ENCODE measurements at regions not wholly inside any gene's neighbourhood (a gene's known extent, or its start where the extent isn't known, plus 50 kb on each side); places are given as distances from the start of the nearest gene placed in this dataset.

DNA sequence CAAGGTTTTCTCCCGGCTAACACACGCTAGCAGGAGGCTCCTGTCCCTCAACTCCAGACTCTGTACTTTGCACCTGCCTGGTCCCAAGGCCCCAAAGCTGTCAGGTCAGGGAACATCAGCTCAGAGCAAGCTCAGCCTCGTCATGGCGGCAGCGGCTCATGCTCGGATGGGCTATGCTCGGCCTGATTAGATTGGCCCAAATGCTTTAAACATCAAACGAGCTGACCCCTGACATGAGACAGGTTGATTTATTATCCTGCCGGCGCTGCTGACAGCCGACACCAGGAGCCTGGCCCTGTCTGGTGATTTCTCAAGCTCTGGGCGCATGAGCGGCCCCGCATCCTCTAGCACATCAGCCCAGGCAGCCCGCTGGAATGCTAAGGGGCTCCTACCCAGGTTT lies 436.4 kb downstream of the EIPR1 start:
- Mint-ChIP-seq H3K9me3 (ENCODE audit: low read depth) (peaks cover 5% of the 10 kb centered on the region), H3K27me3 (peaks cover 6% of the 10 kb centered on the region), H3K4me1 (ENCODE audit: low read depth) (peaks cover 2% of the 10 kb centered on the region), H3K4me3 (ENCODE audit: low read depth) (no peak overlapping the region), H3K27ac (no peak overlapping the region), H3K36me3 (ENCODE audit: insufficient read depth) (no peaks in the 10 kb centered on the region)
- TF ChIP-seq, protein P1, sequence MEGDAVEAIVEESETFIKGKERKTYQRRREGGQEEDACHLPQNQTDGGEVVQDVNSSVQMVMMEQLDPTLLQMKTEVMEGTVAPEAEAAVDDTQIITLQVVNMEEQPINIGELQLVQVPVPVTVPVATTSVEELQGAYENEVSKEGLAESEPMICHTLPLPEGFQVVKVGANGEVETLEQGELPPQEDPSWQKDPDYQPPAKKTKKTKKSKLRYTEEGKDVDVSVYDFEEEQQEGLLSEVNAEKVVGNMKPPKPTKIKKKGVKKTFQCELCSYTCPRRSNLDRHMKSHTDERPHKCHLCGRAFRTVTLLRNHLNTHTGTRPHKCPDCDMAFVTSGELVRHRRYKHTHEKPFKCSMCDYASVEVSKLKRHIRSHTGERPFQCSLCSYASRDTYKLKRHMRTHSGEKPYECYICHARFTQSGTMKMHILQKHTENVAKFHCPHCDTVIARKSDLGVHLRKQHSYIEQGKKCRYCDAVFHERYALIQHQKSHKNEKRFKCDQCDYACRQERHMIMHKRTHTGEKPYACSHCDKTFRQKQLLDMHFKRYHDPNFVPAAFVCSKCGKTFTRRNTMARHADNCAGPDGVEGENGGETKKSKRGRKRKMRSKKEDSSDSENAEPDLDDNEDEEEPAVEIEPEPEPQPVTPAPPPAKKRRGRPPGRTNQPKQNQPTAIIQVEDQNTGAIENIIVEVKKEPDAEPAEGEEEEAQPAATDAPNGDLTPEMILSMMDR (IDR thresholded peaks at IDR 0.05; ENCODE audit: unreplicated experiment) = no peak
- DNase-seq (ENCODE audit: low spot score, unreplicated experiment) = no peak

DNA sequence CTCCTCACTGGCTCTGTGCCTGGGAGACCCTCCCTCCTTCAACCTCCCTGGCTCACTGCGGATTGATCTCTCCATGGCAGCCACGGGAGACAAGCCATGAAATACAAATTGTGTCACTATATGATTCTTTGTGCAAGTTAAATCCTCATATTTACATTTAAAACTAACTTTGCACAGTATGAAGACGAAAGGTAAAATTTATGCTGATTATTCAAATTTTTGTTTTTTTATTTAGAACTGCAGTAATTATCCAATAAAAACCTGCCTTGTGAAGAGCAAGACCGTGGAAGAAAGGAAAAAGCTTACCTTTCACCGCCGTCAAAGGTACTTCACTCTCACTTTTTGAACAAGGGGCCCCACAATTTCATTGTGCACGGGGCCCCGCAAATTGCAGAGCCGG lies 436.9 kb downstream of the EIPR1 start:
- TF ChIP-seq, protein P1 (IDR thresholded peaks at IDR 0.05; ENCODE audit: unreplicated experiment) = no peak
- H3K9me3 Mint-ChIP-seq (ENCODE audit: low read depth) = peaks cover 5% of the 10 kb centered on the region
- H3K27me3 Mint-ChIP-seq = peaks cover 6% of the 10 kb centered on the region
- peaks cover 2% of the 10 kb centered on the region for H3K4me1 Mint-ChIP-seq (ENCODE audit: low read depth)
- H3K36me3 Mint-ChIP-seq (ENCODE audit: insufficient read depth) = no peaks in the 10 kb centered on the region
- no peak overlapping the region for H3K27ac Mint-ChIP-seq
- no peak for DNase-seq (ENCODE audit: low spot score, unreplicated experiment)
- no peak overlapping the region for H3K4me3 Mint-ChIP-seq (ENCODE audit: low read depth)

DNA sequence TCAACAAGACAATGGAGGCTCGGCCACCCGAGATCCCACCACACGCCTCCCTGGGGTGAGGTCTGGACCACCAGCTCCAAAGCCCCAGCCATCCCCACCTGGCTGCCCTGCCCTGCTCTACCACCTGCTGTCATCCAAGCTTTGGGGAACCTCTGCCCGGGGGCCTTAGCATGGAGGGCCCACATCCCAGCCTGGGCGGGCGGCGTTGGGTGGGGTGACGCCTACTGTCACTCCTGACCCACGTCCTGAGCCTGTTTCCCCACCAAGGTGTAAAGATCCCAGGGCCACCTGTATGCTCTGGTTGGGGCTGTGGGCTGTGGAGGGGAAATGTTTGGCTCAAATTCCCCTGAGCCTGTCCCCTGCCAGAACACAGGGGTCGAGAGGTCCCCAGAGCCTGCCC lies 437.6 kb downstream of the EIPR1 start:
- no peak overlapping the region for H3K4me3 Mint-ChIP-seq (ENCODE audit: low read depth)
- DNase-seq (ENCODE audit: low spot score, unreplicated experiment) = no peak
- peaks cover under 1% of the 10 kb centered on the region for H3K9me3 Mint-ChIP-seq (ENCODE audit: low read depth)
- H3K27me3 Mint-ChIP-seq = peaks cover 6% of the 10 kb centered on the region
- TF ChIP-seq, protein P1 (IDR thresholded peaks at IDR 0.05; ENCODE audit: unreplicated experiment) = no peak
- no peak overlapping the region for H3K27ac Mint-ChIP-seq
- H3K4me1 Mint-ChIP-seq (ENCODE audit: low read depth) = peaks cover 2% of the 10 kb centered on the region
- no peaks in the 10 kb centered on the region for H3K36me3 Mint-ChIP-seq (ENCODE audit: insufficient read depth)

DNA sequence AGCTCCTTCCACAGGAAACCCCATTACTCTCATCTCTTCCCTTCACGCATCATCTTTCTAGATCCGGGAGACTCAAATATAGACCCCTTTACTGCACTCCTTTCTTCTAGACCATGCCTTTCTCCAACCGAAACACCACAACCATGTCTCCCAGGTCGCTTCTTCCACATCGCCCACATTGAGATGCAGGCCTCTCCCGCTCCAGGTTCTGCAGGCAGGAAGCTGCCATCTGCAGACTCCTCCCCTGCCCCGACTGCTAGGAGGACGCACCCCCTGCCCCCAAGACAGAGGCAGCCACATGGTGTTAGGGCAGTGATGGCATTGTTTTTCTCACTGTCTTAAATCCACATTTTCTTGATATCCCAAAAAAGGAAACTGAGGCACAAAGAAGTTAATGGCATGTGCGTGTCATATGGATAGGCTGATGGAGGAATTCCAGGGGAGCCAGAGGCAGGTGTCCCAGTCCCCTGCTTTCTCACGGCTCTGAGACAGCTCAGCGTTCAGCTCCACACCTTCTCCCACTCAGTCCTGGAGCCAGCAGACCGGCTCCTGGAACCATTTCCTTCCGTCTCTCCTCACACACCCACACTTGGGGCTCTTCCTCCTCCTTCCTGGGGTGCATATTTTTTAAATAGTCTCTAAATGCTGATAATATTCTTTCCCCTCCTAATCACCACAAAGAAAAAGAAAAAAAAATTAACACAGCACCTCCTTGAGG lies 438.4 kb downstream of the EIPR1 start:
- Mint-ChIP-seq H3K27me3 (peaks cover 6% of the 10 kb centered on the region), H3K4me1 (ENCODE audit: low read depth) (peaks cover 2% of the 10 kb centered on the region), H3K36me3 (ENCODE audit: insufficient read depth) (no peaks in the 10 kb centered on the region), H3K27ac (no peak overlapping the region), H3K4me3 (ENCODE audit: low read depth) (no peak overlapping the region), H3K9me3 (ENCODE audit: low read depth) (no peaks in the 10 kb centered on the region)
- TF ChIP-seq, protein P1 (IDR thresholded peaks at IDR 0.05; ENCODE audit: unreplicated experiment) = no peak
- DNase-seq (ENCODE audit: low spot score, unreplicated experiment) = no peak

DNA sequence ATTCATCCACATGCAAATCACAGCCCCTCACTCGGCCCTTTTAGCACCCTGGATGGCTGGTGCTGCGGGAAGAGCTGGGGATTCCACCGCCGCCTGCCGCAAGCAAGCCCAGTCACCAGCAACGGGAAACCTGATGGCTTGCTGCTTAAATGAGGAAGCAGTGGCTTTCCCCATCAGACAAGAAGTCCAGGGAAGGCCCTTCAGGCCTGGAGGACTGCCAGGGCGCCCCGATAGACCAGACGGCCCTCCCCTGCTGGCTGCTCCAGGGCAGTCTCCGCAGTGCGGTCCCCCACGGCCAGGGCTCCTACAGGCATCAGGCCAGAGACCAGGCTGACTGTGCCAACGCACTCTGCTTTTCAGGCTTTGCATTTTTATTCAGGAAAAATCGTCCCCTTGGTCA lies 439.1 kb downstream of the EIPR1 start:
- Mint-ChIP-seq H3K4me3 (ENCODE audit: low read depth) (no peak overlapping the region), H3K36me3 (ENCODE audit: insufficient read depth) (no peaks in the 10 kb centered on the region), H3K27ac (no peak overlapping the region), H3K4me1 (ENCODE audit: low read depth) (peaks cover 4% of the 10 kb centered on the region), H3K9me3 (ENCODE audit: low read depth) (no peaks in the 10 kb centered on the region), H3K27me3 (peaks cover 6% of the 10 kb centered on the region)
- TF ChIP-seq, protein P1 (IDR thresholded peaks at IDR 0.05; ENCODE audit: unreplicated experiment) = no peak
- no peak for DNase-seq (ENCODE audit: low spot score, unreplicated experiment)

Data from progenitor cell of endocrine pancreas (in vitro differentiated cells).